ENCODE measurements at regions not wholly inside any gene's neighbourhood (a gene's known extent, or its start where the extent isn't known, plus 50 kb on each side); places are given as distances from the start of the nearest gene placed in this dataset.

- TF ChIP-seq, protein P1, sequence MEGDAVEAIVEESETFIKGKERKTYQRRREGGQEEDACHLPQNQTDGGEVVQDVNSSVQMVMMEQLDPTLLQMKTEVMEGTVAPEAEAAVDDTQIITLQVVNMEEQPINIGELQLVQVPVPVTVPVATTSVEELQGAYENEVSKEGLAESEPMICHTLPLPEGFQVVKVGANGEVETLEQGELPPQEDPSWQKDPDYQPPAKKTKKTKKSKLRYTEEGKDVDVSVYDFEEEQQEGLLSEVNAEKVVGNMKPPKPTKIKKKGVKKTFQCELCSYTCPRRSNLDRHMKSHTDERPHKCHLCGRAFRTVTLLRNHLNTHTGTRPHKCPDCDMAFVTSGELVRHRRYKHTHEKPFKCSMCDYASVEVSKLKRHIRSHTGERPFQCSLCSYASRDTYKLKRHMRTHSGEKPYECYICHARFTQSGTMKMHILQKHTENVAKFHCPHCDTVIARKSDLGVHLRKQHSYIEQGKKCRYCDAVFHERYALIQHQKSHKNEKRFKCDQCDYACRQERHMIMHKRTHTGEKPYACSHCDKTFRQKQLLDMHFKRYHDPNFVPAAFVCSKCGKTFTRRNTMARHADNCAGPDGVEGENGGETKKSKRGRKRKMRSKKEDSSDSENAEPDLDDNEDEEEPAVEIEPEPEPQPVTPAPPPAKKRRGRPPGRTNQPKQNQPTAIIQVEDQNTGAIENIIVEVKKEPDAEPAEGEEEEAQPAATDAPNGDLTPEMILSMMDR (conservative IDR thresholded peaks at IDR 0.05; ENCODE audit: low read length): no peak
- TF ChIP-seq EZH2phosphoT487 (IDR thresholded peaks at IDR 0.05; ENCODE audit: borderline replicate concordance): no peak
Measured at GRCh38 chr15:35290301-35290721, 205.2 kb upstream of the NANOGP8 start.
